Endothelial cell (in vitro differentiated cells): ENCODE measurements at regions not wholly inside any gene's neighbourhood (a gene's known extent, or its start where the extent isn't known, plus 50 kb on each side); places are given as distances from the start of the nearest gene placed in this dataset.

Experiments used
- DNase-seq: peaks from one replicate; pipeline ENCODE4 v3.0.0; 2021; ENCODE audit warnings: low spot score
- H3K27ac Mint-ChIP-seq: one replicate; pipeline ENCODE4 v1.8.0; 2021; ENCODE audit warnings: mixed read lengths, inconsistent platforms; ENCODE audit not compliant: unreplicated experiment
- H3K27me3 Mint-ChIP-seq: one replicate; pipeline ENCODE4 v1.8.0; 2021; ENCODE audit warnings: mild to moderate bottlenecking, moderate library complexity, mixed read lengths, inconsistent platforms; ENCODE audit not compliant: unreplicated experiment
- H3K36me3 Mint-ChIP-seq: one replicate; pipeline ENCODE4 v1.8.0; 2021; ENCODE audit warnings: mild to moderate bottlenecking, low read depth, mixed read lengths, inconsistent platforms; ENCODE audit not compliant: unreplicated experiment
- H3K4me1 Mint-ChIP-seq: one replicate; pipeline ENCODE4 v1.8.0; 2021; ENCODE audit warnings: mild to moderate bottlenecking, mixed read lengths, inconsistent platforms; ENCODE audit not compliant: unreplicated experiment
- H3K4me3 Mint-ChIP-seq: one replicate; pipeline ENCODE4 v1.8.0; 2021; ENCODE audit warnings: mild to moderate bottlenecking, mixed read lengths, inconsistent platforms; ENCODE audit not compliant: unreplicated experiment
- H3K9me3 Mint-ChIP-seq: one replicate; pipeline ENCODE4 v1.8.0; 2021; ENCODE audit warnings: mixed read lengths, inconsistent platforms; ENCODE audit not compliant: unreplicated experiment
- CTCF ChIP-seq: fragments of 200-600 bp; sonication (generic); IDR thresholded peaks from one replicate; pipeline ENCODE4 v1.5.0; 2021; ENCODE audit warnings: antibody characterized with exemption; ENCODE audit not compliant: unreplicated experiment

- no peaks in the 10 kb centered on the region for H3K4me1 Mint-ChIP-seq
- no peak overlapping the region for H3K4me3 Mint-ChIP-seq
- peaks cover 2% of the 10 kb centered on the region for H3K27me3 Mint-ChIP-seq
- no peaks in the 10 kb centered on the region for H3K36me3 Mint-ChIP-seq
- no peak for DNase-seq
- TF ChIP-seq CTCF, result no peak
- H3K9me3 Mint-ChIP-seq, result no peaks in the 10 kb centered on the region
- H3K27ac Mint-ChIP-seq, result no peak overlapping the region
These were observed 88.4 kb upstream of the CDK6 start for GRCh38 chr7:92924800-92925199.

GRCh38 chr7:92917230-92917629 lies 80.9 kb upstream of the CDK6 start:
- Mint-ChIP-seq H3K4me3 (no peak overlapping the region), H3K27ac (no peak overlapping the region), H3K27me3 (no peaks in the 10 kb centered on the region), H3K9me3 (no peaks in the 10 kb centered on the region), H3K36me3 (no peaks in the 10 kb centered on the region), H3K4me1 (no peaks in the 10 kb centered on the region)
- no peak for DNase-seq
- TF ChIP-seq CTCF, result no peak

GRCh38 chr7:92916770-92917224 lies 80.4 kb upstream of the CDK6 start:
- no peak for TF ChIP-seq CTCF
- Mint-ChIP-seq H3K4me1 (no peaks in the 10 kb centered on the region), H3K9me3 (no peaks in the 10 kb centered on the region)

GRCh38 chr7:92915348-92915747 lies 79.0 kb upstream of the CDK6 start:
- Mint-ChIP-seq H3K4me1 (no peaks in the 10 kb centered on the region), H3K4me3 (no peak overlapping the region), H3K27me3 (no peaks in the 10 kb centered on the region), H3K36me3 (no peaks in the 10 kb centered on the region), H3K9me3 (no peaks in the 10 kb centered on the region), H3K27ac (no peak overlapping the region)
- no peak for TF ChIP-seq CTCF
- DNase-seq, result no peak

More at GRCh38 chr7:92916770-92917224, 80.4 kb upstream of the CDK6 start:
- Mint-ChIP-seq H3K4me3 (no peak overlapping the region), H3K27ac (no peak overlapping the region), H3K36me3 (no peaks in the 10 kb centered on the region), H3K27me3 (no peaks in the 10 kb centered on the region)
- DNase-seq, result no peak

- DNase-seq, result no peak
- Mint-ChIP-seq H3K27ac (no peak overlapping the region), H3K4me3 (no peak overlapping the region), H3K27me3 (no peaks in the 10 kb centered on the region), H3K4me1 (no peaks in the 10 kb centered on the region), H3K36me3 (no peaks in the 10 kb centered on the region), H3K9me3 (no peaks in the 10 kb centered on the region)
- TF ChIP-seq CTCF, result no peak
These were observed 78.3 kb upstream of the CDK6 start for GRCh38 chr7:92914645-92915044.
